Thymus (tissue), 11 donors: ENCODE measurements at regions not wholly inside any gene's neighbourhood (a gene's known extent, or its start where the extent isn't known, plus 50 kb on each side); places are given as distances from the start of the nearest gene placed in this dataset.

ENCODE experiments used
- DNase-seq, 9 donors: peaks; one replicate each; pipeline ENCODE4 v3.0.0-alpha.2; 2013; ENCODE audit warnings: low spot score in 9 of 9, low read depth in 6 of 9, missing footprints in 1 of 9
- H3K27ac ChIP-seq, 2 donors: one replicate each; pipeline ENCODE4 v1.5.1; 2013; ENCODE audit warnings: control low read depth in 1 of 2, low read depth in 1 of 2, low read length in 1 of 2, mild to moderate bottlenecking in 1 of 2, moderate library complexity in 1 of 2
- H3K27me3 ChIP-seq, 2 donors: one replicate each; pipeline ENCODE4 v1.5.1; 2013; ENCODE audit warnings: low read length in 1 of 2; ENCODE audit not compliant: control insufficient read depth in 2 of 2, insufficient read depth in 1 of 2
- H3K36me3 ChIP-seq, 2 donors: one replicate each; pipeline ENCODE4 v1.5.1; 2013; ENCODE audit warnings: low read length in 1 of 2, mild to moderate bottlenecking in 1 of 2, moderate library complexity in 1 of 2; ENCODE audit not compliant: control insufficient read depth in 2 of 2, insufficient read depth in 2 of 2
- H3K4me1 ChIP-seq, 2 donors: one replicate each; pipeline ENCODE4 v1.5.1; 2013; ENCODE audit warnings: low read length in 2 of 2; ENCODE audit not compliant: control insufficient read depth in 2 of 2, insufficient read depth in 2 of 2
- H3K4me3 ChIP-seq, 2 donors: one replicate each; pipeline ENCODE4 v1.5.1; 2013; ENCODE audit warnings: low read length in 2 of 2, control low read depth in 1 of 2, mild to moderate bottlenecking in 1 of 2
- H3K9me3 ChIP-seq, 2 donors: one replicate each; pipeline ENCODE4 v1.5.1; 2013; ENCODE audit warnings: low read length in 1 of 2, mild to moderate bottlenecking in 1 of 2; ENCODE audit not compliant: control insufficient read depth in 2 of 2, insufficient read depth in 1 of 2
- WGBS: extraction: QIAGEN DNeasy Blood & Tissue Kit; methylation state at CpG from one replicate; pipeline ENCODE4 v1.1.7; 2013; 5-methylcytosine and 5-hydroxymethylcytosine counted together
- donor health status: healthy.

DNA sequence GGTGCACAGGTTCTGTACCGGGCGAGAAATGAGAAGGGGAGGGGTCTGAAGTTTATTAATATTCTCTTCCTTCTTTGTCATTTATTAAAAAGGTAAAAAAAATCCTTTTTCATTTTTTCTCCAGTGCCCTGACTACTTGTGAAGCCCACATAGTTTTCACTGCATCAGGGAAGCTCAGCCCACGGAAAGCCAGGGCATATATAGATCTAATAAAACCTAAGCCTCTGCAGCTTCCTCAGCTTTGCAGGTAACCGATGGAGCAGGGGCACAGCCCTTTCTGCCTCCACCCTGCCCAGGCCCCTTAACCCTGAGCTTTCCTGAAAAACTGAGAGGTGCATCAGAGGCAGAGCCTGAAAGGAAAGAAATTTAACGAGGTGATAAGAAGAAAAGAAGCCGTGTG, 140.1 kb downstream of the NXPE2 start:
- WGBS, result 53% methylated on average over 6 of the region's 6 CpGs
- no peak for DNase-seq
- no peaks in the 10 kb centered on the region for H3K36me3 ChIP-seq
- H3K27me3 ChIP-seq, result peaks cover 0 to 4% of the 10 kb centered on the region in 2 donors
- no peaks in the 10 kb centered on the region for H3K9me3 ChIP-seq
- H3K4me1 ChIP-seq, result no peaks in the 10 kb centered on the region
- H3K4me3 ChIP-seq, result no peak overlapping the region
- H3K27ac ChIP-seq, result no peak overlapping the region

DNA sequence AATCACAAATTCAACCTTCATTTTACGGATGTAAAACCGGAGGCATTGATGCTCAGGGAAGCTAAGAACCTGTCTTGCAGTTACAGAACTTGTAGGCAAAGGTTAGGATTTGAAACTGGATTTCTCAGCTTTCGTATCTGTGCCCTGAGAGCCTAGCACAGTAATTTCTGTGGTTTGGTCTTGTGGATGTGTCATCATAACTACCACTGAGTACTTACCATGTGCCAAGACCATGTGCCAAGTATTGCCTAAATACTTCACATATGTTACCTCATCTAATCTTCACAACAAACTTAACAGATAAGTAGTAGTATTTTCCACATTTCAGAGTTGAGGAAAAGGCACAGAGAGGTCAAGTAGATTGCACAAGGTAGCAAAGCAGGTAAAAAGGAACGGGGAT, 140.7 kb downstream of the NXPE2 start:
- Histone ChIP-seq H3K4me1 (no peaks in the 10 kb centered on the region), H3K9me3 (no peaks in the 10 kb centered on the region), H3K4me3 (no peak overlapping the region), H3K27me3 (peaks cover 0 to 4% of the 10 kb centered on the region in 2 donors), H3K27ac (no peak overlapping the region), H3K36me3 (no peaks in the 10 kb centered on the region)
- 85% methylated on average over 4 of the region's 4 CpGs for WGBS
- DNase-seq, result no peak

DNA sequence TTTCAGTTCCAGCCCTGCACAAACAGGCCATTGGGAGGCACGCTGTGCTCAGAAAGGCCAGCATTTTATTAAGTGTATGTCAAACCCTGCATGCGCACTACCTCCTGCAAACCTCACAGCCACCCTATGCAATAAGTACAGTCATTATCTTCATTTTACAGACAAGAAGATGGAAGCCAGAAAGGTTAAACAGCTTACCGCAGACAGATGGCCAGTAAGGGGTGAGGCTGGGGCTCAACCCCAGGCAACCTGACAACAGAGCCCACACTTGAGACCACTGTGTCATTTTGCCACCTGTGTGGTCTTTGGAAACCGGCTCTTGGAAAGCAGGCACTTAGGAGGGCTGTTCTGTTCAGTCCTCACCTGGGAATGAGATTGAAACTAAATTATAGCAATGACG, 142.3 kb downstream of the NXPE2 start:
- 67% methylated on average over 5 of the region's 5 CpGs for WGBS
- Histone ChIP-seq H3K27ac (no peak overlapping the region), H3K4me3 (no peak overlapping the region)

DNA sequence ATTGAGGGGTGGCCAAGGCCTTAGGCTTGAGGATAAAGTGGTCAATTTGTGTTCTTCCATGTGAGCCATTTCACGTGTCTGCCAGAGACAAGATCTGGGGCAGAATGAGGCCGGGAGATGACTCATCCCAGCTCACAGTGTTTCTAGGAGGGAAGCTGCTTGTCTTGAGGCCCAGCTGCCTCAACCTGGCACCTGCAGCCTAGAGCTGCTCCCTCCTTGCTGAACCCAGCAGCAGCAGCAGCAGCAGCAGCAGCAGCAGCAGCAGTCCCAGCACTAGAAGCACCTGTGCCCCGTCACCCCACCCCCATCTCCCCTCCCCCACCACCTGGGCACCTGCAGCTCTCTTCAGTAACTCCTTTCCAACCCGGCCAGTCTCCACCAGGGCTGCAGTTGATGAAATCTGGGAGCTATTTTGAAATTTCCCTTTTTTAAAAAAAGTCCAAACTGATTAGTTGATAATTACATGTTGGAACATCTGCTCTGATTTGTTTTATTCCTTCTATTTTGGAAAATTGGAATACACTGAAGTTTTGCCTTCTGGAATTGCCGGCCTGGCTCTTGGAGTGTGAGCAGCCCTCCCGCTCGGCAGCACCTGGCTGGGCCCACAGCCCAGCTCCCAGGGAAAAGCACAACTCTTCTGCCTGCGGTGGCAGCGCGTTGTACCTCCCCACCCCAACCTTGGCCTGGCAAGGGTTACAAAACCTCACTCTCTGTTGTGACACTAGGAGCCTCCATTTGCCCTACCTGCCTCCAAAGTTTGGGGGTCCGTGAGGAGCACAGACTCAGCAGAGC, 143.5 kb downstream of the NXPE2 start:
- WGBS, result 76% methylated on average over 11 of the region's 11 CpGs
- no peak overlapping the region for H3K27ac ChIP-seq
- peaks cover 0 to 4% of the 10 kb centered on the region in 2 donors for H3K27me3 ChIP-seq
- no peaks in the 10 kb centered on the region for H3K36me3 ChIP-seq
- H3K9me3 ChIP-seq, result no peaks in the 10 kb centered on the region
- no peak overlapping the region for H3K4me3 ChIP-seq
- H3K4me1 ChIP-seq, result no peaks in the 10 kb centered on the region
- DNase-seq, result no peak

More for the DNA sequence above, 142.3 kb downstream of the NXPE2 start:
- Histone ChIP-seq H3K27me3 (peaks cover 0 to 4% of the 10 kb centered on the region in 2 donors), H3K36me3 (no peaks in the 10 kb centered on the region), H3K4me1 (no peaks in the 10 kb centered on the region), H3K9me3 (no peaks in the 10 kb centered on the region)
- no peak for DNase-seq

DNA sequence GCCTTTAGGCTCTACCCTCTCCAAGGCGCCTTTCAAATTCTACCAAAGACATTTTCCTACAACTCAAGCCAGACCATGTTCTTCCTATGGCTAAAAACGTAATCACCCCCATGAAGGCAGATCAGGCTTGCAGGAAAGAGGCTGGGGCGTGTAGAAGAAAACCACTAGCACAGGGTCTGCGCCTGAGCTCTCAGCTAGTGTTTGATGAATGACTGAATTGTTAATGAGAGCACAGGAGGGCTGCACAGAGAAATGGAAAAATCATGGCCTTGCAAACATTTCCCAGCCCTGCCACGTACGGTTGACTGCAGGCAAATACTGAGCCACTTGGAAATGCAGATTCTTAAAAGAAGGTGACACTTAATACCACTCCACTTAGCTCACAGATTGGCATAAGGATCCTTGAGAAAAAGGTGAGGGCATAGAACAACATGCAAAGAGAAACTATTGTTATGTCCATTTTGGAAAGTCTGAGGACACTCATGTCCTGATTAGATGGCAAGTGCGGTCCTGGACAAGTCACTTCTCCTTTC, 148.6 kb downstream of the NXPE2 start:
- H3K9me3 ChIP-seq, result no peaks in the 10 kb centered on the region
- no peak for DNase-seq
- no peak overlapping the region for H3K27ac ChIP-seq
- H3K4me3 ChIP-seq, result no peak overlapping the region
- no peaks in the 10 kb centered on the region for H3K36me3 ChIP-seq
- WGBS, result 88% methylated on average over 7 of the region's 7 CpGs
- H3K27me3 ChIP-seq, result no peaks in the 10 kb centered on the region
- no peaks in the 10 kb centered on the region for H3K4me1 ChIP-seq

DNA sequence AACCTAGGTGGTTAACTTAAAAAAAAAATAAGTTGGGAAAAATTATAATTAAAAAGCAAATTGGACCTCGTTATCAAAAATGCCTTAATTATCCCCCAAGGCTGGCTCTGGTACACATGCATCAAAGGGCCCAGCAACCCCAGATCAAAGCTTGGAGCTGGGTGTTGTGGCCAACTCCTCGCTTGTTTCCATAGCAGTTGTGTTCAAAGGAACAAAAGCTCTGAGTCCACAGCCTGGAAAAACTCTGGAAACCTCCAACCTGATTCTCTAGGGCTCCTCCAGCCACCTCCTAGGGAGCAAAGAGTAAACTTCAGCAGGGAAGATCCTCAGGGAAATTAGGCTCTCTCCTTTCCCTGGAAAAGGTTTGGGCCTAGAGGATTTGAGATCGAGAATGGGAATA, 149.4 kb downstream of the NXPE2 start:
- 82% methylated on average over 3 of the region's 3 CpGs for WGBS

DNA sequence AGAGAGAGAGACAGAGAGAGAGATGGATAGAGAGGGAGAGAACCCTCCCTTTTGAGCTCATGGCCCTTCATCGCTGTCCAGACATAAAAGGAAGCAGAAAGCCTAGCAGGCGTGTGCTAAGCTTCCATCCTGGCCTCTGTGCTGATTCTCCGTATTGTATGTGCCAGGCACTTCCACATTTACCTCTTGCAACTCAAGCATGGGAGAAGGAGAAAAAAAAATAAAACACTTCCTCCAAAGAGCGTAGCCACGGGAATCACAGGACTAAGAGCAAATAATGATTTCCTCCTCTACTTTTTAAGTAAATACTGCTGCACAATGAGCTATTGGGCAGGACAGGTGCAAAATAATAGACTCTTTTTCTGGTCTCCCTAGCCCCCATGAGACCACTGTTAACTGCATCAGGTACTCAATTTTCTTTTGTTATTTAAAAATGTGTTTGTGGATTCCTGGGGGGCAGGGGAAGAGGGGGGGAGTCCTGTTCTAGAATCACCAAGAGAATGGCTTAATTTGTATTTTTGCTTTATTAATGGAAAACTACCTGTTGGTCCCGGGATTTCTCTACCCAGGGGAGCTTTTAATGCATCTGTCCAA, 154.3 kb downstream of the NXPE2 start:
- no peaks in the 10 kb centered on the region for H3K9me3 ChIP-seq
- H3K36me3 ChIP-seq, result no peaks in the 10 kb centered on the region
- no peaks in the 10 kb centered on the region for H3K4me1 ChIP-seq
- no peak overlapping the region for H3K27ac ChIP-seq
- H3K27me3 ChIP-seq, result no peaks in the 10 kb centered on the region
- no peak overlapping the region for H3K4me3 ChIP-seq
- 13% methylated on average over 6 of the region's 6 CpGs for WGBS
- DNase-seq, result no peak

More for the DNA sequence above, 149.4 kb downstream of the NXPE2 start:
- H3K27me3 ChIP-seq, result no peaks in the 10 kb centered on the region
- H3K36me3 ChIP-seq, result no peaks in the 10 kb centered on the region
- no peaks in the 10 kb centered on the region for H3K9me3 ChIP-seq
- H3K27ac ChIP-seq, result no peak overlapping the region
- H3K4me1 ChIP-seq, result no peaks in the 10 kb centered on the region
- DNase-seq, result no peak
- H3K4me3 ChIP-seq, result no peak overlapping the region

DNA sequence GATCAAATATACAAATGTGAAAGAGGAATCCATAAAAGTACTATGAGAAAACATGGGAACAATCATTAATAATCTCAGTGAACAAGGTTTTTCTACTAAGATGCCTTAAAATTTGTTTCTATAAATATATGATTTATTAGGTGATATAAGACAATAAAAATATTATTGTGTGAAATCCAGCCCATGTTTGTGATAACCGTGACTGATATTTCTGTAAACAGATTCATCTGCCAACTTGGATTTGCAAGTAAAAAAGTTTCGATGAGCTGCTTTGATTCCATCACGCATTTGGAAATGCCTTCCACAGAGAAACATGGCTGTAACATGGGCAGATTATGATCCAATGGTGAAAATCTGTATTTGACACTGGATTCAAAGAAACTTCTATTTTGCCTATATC, 157.8 kb downstream of the NXPE2 start:
- Histone ChIP-seq H3K4me3 (no peak overlapping the region), H3K27ac (no peak overlapping the region), H3K27me3 (no peaks in the 10 kb centered on the region), H3K4me1 (no peaks in the 10 kb centered on the region), H3K9me3 (no peaks in the 10 kb centered on the region), H3K36me3 (no peaks in the 10 kb centered on the region)
- WGBS, result 98% methylated on average over 3 of the region's 3 CpGs
- DNase-seq, result no peak

DNA sequence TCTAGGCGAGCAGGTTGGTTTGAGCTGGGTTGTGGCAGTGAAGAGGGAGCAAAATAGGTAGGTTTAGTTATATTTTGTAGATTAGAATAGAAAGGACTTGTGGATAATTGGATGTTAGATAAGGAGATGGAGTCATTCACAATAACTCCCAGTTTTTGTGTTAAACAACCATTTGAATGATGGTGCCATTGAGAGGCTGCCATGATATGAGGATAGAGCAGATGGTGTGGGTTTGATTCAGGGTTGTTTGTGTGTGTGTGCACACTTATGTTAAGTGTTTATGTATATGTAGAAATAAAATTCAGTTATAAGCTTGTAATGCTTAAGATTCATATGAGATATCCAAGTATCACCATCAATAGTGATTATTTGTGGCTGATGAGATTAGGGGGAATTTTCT, 166.6 kb downstream of the NXPE2 start:
- no peaks in the 10 kb centered on the region for H3K9me3 ChIP-seq
- no peaks in the 10 kb centered on the region for H3K27me3 ChIP-seq
- WGBS, result 97% methylated on average over 1 of the region's 1 CpG
- H3K36me3 ChIP-seq, result no peaks in the 10 kb centered on the region
- no peak for DNase-seq
- H3K4me1 ChIP-seq, result no peaks in the 10 kb centered on the region
- no peak overlapping the region for H3K27ac ChIP-seq
- no peak overlapping the region for H3K4me3 ChIP-seq
